ENCODE measurements at regions not wholly inside any gene's neighbourhood (a gene's known extent, or its start where the extent isn't known, plus 50 kb on each side); places are given as distances from the start of the nearest gene placed in this dataset.

DNA sequence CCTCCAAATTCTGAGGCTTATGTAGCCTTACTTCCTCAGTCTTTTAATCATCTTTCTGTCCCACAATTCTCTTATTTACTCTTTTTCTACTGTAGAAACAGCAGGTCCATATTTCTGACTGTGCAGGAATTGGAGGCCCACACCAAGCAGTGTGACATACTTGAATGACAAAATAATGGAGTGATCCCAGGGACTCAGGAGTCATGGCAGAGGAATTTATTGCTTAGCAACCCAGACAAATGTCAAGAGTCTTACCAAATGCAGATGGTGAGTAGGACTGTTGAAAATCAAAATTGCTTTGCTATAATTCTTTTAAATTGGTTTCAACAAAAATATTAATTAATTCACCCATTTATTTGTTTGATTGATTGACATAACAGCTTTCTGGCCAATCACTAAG is 59.9 kb downstream of the HTR1B start:
- H3K36me3 Mint-ChIP-seq (ENCODE audit: insufficient read depth), result no peaks in the 10 kb centered on the region
- no peak for ATAC-seq
- DNase-seq, result no peak
- H3K4me1 Mint-ChIP-seq (ENCODE audit: low read depth), result no peaks in the 10 kb centered on the region
- no peaks in the 10 kb centered on the region for H3K9me3 Mint-ChIP-seq
- H3K4me3 Mint-ChIP-seq, result no peak overlapping the region
- no peaks in the 10 kb centered on the region for H3K27me3 Mint-ChIP-seq (ENCODE audit: low read depth)

DNA sequence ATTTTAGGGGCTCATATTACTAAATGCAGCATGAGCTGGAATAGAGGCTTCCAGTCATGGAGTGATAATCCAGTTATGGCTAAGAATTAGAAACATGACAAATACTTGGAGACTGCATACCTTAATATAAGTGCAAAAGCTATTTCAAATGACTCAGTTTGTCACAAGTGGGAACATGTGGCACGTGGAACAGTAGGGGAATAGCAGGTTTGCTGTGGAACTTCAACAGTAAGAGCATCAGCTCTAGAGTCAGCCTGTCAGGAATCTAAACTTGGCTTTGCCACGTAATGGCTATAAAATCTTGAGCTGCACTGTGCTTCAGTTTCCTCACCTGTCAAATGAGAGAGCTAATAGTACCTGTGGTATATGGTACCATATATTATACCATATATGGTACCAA is 62.1 kb downstream of the HTR1B start:
- Mint-ChIP-seq H3K27me3 (ENCODE audit: low read depth) (no peaks in the 10 kb centered on the region), H3K4me3 (no peak overlapping the region), H3K4me1 (ENCODE audit: low read depth) (no peaks in the 10 kb centered on the region), H3K36me3 (ENCODE audit: insufficient read depth) (no peaks in the 10 kb centered on the region), H3K9me3 (no peaks in the 10 kb centered on the region)
- DNase-seq, result no peak
- ATAC-seq, result no peak

DNA sequence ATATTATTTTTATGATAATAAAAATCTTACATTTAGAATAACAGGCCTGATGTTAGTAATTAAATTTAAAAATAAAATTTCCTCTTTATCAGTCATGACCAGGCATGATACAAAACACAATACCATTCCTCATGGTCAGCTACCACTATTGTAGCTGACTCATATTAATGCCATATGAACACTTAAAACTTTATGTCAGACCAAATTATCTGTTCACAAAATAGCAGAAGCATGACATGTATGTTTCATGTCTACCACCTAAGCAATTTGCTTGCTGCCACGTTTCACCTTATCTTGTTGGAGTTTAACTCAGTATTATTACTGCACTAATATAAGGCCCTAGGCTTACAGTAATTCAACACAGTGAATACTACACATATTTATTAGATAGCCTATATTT is 65.7 kb downstream of the HTR1B start:
- Mint-ChIP-seq H3K4me3 (no peak overlapping the region), H3K36me3 (ENCODE audit: insufficient read depth) (no peaks in the 10 kb centered on the region), H3K9me3 (no peaks in the 10 kb centered on the region), H3K27me3 (ENCODE audit: low read depth) (no peaks in the 10 kb centered on the region), H3K4me1 (ENCODE audit: low read depth) (no peaks in the 10 kb centered on the region)
- no peak for DNase-seq
- no peak for ATAC-seq

DNA sequence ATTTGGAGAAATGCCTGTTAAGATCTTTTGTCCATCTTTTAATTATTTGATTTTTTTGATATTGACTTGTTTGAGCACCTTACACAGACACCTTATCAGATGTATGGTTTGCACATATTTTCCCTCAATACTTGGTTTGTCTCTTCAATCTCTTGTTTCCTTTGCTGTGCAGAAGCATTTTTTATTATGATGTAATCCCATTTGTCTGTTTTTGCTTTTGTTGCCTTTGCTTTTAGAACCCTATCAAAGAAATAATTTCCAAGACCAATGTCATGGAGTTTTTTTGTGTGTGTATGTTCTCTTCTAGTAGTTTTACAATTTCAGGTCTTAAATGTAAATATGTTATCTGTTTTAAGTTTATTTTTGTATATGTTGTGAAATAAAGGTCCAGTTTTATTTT is 73.9 kb downstream of the HTR1B start:
- Mint-ChIP-seq H3K4me3 (no peak overlapping the region), H3K36me3 (ENCODE audit: insufficient read depth) (no peaks in the 10 kb centered on the region), H3K27me3 (ENCODE audit: low read depth) (no peaks in the 10 kb centered on the region), H3K4me1 (ENCODE audit: low read depth) (no peaks in the 10 kb centered on the region), H3K9me3 (peaks cover 9% of the 10 kb centered on the region)
- ATAC-seq (no peak), DNase-seq (no peak)

DNA sequence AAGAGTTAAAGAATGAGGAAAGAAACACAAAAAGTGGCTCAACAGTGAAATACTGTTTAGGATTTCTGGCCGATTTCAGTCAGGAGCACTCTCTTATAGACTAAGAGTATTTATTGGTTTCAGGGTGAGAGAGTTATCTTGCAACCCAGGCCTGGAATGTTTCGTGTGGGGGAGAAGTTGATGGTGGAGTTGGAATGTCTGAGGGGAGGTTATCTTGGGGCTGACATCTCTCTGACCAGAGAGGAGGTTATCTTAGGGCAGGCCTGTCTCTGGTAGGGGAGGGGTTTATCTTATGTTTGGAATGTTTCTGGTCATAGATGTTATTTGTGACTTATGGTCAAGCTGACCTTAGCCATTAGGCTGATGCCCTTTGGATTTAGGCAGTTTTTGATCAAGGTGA is 80.3 kb downstream of the HTR1B start:
- no peaks in the 10 kb centered on the region for H3K27me3 Mint-ChIP-seq (ENCODE audit: low read depth)
- ATAC-seq (no peak), DNase-seq (no peak)
- H3K9me3 Mint-ChIP-seq, result peaks cover 11% of the 10 kb centered on the region
- no peaks in the 10 kb centered on the region for H3K36me3 Mint-ChIP-seq (ENCODE audit: insufficient read depth)
- no peak overlapping the region for H3K4me3 Mint-ChIP-seq
- H3K4me1 Mint-ChIP-seq (ENCODE audit: low read depth), result no peaks in the 10 kb centered on the region

DNA sequence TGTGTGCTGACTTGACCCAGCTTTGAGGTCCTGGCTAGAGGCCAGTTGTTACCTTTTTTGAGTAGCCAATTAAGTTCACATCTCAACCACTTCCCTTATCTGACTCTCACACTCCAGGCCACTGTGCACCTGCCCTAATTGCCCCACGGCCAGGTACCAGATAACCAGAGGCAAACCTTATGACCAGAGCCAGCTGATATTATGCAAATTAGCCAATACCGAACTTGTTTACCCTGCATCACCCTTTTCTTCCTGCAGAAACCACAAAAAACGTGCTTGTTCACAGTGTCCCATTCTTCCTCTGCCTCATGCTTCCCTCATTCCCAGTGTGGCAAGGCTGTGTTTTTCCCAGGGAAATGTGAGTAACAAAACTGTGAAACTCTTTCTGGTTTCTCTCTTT is 89.3 kb downstream of the HTR1B start:
- H3K36me3 Mint-ChIP-seq (ENCODE audit: insufficient read depth), result no peaks in the 10 kb centered on the region
- H3K4me1 Mint-ChIP-seq (ENCODE audit: low read depth), result no peaks in the 10 kb centered on the region
- ATAC-seq, result no peak
- DNase-seq, result no peak
- H3K9me3 Mint-ChIP-seq, result peaks cover 10% of the 10 kb centered on the region
- no peak overlapping the region for H3K4me3 Mint-ChIP-seq
- no peaks in the 10 kb centered on the region for H3K27me3 Mint-ChIP-seq (ENCODE audit: low read depth)

DNA sequence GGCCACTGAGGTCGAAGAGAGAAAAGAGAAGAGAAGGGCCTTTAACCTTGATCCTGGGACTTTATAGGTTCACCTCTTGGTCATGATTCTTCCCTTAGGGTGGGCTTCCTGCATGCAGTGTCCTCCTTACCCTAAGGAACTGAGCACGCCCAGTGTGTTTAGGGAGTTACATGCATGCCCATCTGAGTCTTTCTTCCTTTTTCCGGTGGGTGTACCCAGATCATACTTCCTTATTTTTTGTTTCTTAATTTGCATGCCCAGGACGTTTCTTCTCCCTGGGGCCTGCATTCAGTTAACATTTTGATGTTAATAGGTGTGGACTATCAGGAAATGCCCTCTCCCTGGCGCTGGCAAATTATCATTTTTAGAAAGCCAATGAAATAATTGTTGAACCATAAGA is 91.5 kb downstream of the HTR1B start:
- no peak for DNase-seq
- Mint-ChIP-seq H3K27me3 (ENCODE audit: low read depth) (no peaks in the 10 kb centered on the region), H3K4me1 (ENCODE audit: low read depth) (no peaks in the 10 kb centered on the region), H3K36me3 (ENCODE audit: insufficient read depth) (no peaks in the 10 kb centered on the region), H3K4me3 (no peak overlapping the region), H3K9me3 (peaks cover 5% of the 10 kb centered on the region)
- ATAC-seq, result no peak

DNA sequence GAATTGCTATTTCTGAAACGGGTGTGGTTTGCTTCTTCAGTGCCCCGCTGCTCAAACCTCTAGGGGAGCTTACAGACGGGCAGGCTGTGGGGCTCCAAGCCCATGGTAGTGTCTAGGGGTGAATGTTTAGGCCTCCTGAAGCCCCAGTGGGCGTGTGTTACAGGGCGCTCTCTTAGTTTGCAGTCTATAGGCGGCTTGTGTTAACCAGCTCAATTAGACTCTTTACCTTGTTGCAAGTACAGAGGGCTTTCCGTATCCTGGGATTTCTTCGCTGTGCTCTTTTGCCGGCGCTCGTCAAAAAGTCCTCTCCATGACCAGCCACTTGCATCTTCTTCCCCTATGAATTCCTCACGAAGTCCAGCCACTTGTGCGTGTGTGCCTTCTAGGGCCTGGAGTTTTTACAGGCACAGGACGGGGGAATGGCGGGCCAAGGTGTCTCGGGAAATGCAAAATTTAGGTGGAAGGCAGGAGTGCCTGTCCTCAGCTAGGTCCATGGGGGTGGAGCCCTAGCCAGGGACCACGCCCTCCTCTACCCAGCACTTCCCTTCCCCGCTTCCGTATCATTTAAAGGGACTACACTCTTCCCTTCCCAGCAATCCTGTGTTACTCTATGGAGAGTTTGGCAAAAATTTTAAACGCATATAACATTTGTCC is 94.5 kb downstream of the HTR1B start:
- H3K36me3 Mint-ChIP-seq (ENCODE audit: insufficient read depth), result no peaks in the 10 kb centered on the region
- H3K9me3 Mint-ChIP-seq, result peaks cover 9% of the 10 kb centered on the region
- no peaks in the 10 kb centered on the region for H3K27me3 Mint-ChIP-seq (ENCODE audit: low read depth)
- DNase-seq (no peak), ATAC-seq (no peak)
- no peaks in the 10 kb centered on the region for H3K4me1 Mint-ChIP-seq (ENCODE audit: low read depth)
- no peak overlapping the region for H3K4me3 Mint-ChIP-seq

DNA sequence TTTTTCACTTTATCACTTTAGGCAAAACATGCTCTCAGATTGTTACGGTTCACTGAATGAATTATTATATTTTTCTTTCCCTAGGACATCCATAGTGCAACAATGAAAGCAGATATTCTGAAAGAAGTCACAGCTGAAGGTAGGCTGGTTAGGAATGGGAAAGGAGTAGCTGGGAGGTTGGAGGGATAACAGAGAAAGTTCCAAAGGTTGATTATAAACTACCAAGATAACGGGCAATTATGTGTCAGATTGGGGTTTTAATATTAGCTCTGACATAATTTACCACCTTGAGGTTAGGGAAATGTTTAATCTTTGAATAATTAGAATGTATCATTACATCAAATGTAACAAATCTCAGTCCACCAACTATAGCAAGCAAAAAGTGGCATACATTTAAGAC is 96.5 kb downstream of the HTR1B start:
- no peak for DNase-seq
- H3K36me3 Mint-ChIP-seq (ENCODE audit: insufficient read depth), result no peaks in the 10 kb centered on the region
- no peaks in the 10 kb centered on the region for H3K4me1 Mint-ChIP-seq (ENCODE audit: low read depth)
- ATAC-seq, result no peak
- H3K4me3 Mint-ChIP-seq, result no peak overlapping the region
- H3K27me3 Mint-ChIP-seq (ENCODE audit: low read depth), result no peaks in the 10 kb centered on the region
- peaks cover 12% of the 10 kb centered on the region for H3K9me3 Mint-ChIP-seq

DNA sequence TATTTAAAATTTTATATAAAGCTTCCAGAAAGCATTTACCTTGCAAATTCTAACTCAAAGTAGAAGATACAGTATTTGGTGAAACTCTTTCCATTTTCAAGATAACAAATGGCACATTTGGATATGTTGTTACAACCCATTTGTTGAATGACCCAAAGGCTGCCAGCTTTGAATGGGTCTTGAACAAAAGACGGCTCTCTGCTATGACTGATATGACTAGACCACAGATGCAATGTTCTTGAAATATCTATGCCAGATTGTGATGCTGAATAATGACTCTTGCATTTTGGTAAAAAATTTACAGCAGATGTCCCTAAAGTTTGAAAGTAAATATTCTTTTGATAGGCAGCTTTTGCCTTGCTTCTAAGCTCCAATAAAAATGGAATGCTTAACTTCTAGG is 99.6 kb downstream of the HTR1B start:
- DNase-seq, result no peak
- Mint-ChIP-seq H3K27me3 (ENCODE audit: low read depth) (no peaks in the 10 kb centered on the region), H3K4me3 (no peak overlapping the region), H3K36me3 (ENCODE audit: insufficient read depth) (no peaks in the 10 kb centered on the region), H3K9me3 (peaks cover 11% of the 10 kb centered on the region), H3K4me1 (ENCODE audit: low read depth) (no peaks in the 10 kb centered on the region)
- ATAC-seq, result no peak

DNA sequence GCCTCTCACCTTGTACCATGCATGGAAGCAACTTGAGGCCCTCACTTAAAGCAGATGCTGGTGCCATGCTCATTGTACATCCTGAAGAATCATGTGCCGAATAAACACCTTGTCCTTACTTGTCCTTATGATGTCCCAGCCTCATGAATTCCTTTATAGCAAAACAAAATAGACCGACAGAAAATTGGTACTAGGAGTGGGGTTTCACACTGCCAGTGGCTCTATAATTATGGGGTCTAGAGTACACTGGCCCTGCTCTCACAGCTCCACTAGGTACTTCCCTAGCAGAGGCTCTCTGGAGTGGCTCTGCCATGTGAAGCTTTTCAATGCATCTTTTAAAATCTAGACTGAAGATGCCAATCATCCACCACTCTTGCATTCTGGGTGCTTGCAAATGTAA is 101.2 kb downstream of the HTR1B start:
- ATAC-seq (no peak), DNase-seq (no peak)
- Mint-ChIP-seq H3K4me3 (no peak overlapping the region), H3K36me3 (ENCODE audit: insufficient read depth) (no peaks in the 10 kb centered on the region), H3K27me3 (ENCODE audit: low read depth) (no peaks in the 10 kb centered on the region), H3K9me3 (peaks cover 11% of the 10 kb centered on the region), H3K4me1 (ENCODE audit: low read depth) (no peaks in the 10 kb centered on the region)

DNA sequence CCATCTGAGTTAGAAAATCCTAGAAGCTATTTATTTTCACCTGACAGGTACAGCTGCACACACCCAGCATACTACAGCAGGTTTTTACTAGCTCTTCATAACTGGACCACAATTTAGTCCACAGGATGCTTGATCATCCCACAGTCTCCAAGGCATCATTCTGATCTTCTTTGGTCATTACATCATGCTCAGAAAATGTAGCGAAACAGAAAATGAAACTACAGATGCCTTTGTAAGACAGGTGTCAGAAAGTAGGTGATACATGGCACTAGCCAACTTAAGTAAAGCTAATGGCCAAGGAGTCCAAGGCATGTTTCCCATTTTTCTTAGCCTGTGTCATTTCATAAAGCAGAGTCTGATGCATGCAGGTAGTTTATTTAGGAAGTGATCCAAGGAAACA is 102.3 kb downstream of the HTR1B start:
- peaks cover 9% of the 10 kb centered on the region for H3K9me3 Mint-ChIP-seq
- H3K27me3 Mint-ChIP-seq (ENCODE audit: low read depth), result no peaks in the 10 kb centered on the region
- H3K4me1 Mint-ChIP-seq (ENCODE audit: low read depth), result no peaks in the 10 kb centered on the region
- H3K36me3 Mint-ChIP-seq (ENCODE audit: insufficient read depth), result no peaks in the 10 kb centered on the region
- ATAC-seq, result no peak
- DNase-seq, result no peak
- H3K4me3 Mint-ChIP-seq, result no peak overlapping the region

DNA sequence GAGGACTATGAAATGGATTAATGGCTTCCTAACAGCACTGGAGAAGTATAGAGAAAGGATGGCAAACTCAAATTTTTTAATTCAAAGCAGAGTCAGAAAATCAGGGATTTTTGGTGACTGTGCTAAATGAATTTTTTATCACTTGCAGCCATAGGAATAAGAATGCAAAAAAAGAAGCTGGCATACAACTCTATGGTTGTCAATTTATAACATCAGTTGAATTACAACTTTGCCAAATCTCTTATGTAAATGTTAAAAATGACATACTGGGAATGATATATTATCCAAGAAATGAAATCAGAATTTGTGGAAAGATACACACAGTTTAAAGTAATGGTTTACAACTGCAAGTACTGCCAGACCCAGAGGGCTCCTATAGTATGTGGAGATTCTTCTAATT is 106.5 kb downstream of the HTR1B start:
- Mint-ChIP-seq H3K27me3 (ENCODE audit: low read depth) (no peaks in the 10 kb centered on the region), H3K36me3 (ENCODE audit: insufficient read depth) (no peaks in the 10 kb centered on the region), H3K9me3 (peaks cover 8% of the 10 kb centered on the region), H3K4me3 (no peak overlapping the region), H3K4me1 (ENCODE audit: low read depth) (no peaks in the 10 kb centered on the region)
- ATAC-seq (no peak), DNase-seq (no peak)

DNA sequence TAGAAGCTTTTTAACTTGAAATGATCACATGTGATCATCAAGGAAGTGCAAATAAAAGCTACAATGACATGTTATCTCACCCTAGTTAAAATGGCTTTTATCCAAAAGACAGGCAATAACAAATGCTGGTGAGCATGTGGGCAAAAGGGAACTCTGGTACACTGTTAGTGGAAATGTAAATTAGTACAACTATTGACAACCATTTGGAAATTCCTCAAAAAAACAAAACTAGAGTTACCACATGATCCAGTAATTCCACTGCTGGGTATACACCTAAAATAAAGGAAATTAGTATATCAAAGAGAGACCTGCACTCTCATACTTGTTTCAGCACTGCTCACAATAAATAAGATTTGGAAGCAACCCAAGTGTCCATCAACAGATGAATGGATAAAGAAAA is 108.7 kb downstream of the HTR1B start:
- Mint-ChIP-seq H3K4me1 (ENCODE audit: low read depth) (no peaks in the 10 kb centered on the region), H3K27me3 (ENCODE audit: low read depth) (no peaks in the 10 kb centered on the region), H3K4me3 (no peak overlapping the region), H3K36me3 (ENCODE audit: insufficient read depth) (no peaks in the 10 kb centered on the region), H3K9me3 (peaks cover 3% of the 10 kb centered on the region)
- DNase-seq, result no peak
- ATAC-seq, result no peak

DNA sequence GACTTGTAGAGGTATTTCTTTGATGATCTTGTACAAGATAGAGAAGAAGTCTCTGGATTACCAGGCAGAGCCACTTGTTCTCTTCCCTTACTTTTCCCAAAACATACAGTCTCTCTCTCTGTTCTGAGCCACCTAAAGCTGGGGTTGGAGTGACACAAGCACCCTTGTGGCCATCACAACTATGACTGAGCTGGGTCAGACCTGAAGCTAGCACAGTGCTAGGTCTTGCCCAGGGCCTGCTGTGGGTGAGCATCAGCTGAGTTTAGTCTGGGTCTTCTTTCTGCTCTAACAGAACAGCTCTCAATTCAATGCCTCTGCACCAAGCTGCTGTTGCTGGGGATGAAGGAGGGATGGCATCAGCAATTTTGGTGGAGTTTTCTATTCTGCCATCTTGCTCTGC is 110.2 kb downstream of the HTR1B start:
- no peaks in the 10 kb centered on the region for H3K4me1 Mint-ChIP-seq (ENCODE audit: low read depth)
- ATAC-seq, result no peak

More for the DNA sequence above, 110.2 kb downstream of the HTR1B start:
- DNase-seq, result no peak
- no peak overlapping the region for H3K4me3 Mint-ChIP-seq
- no peaks in the 10 kb centered on the region for H3K27me3 Mint-ChIP-seq (ENCODE audit: low read depth)
- H3K36me3 Mint-ChIP-seq (ENCODE audit: insufficient read depth), result no peaks in the 10 kb centered on the region
- peaks cover 3% of the 10 kb centered on the region for H3K9me3 Mint-ChIP-seq

Data from activated T-cell treated with anti-CD3 and anti-CD28 coated beads, Interleukin-2, amount 50 U/mL, for 4 hours (primary cell).